IMR-90 (cell line): ENCODE measurements at regions not wholly inside any gene's neighbourhood (a gene's known extent, or its start where the extent isn't known, plus 50 kb on each side); places are given as distances from the start of the nearest gene placed in this dataset.

Source experiments
- ATAC-seq: fragments of 200-7000 bp; cut with Tn5 transposase; 2 replicates; pipeline ENCODE4 v1.9.1; 2020; ENCODE audit warnings: low read depth, mild to moderate bottlenecking, moderate library complexity
- BruUV-seq: library from RNA; stranded (reverse); fragments of 400-500 nt; replicated peaks from 2 replicates; lab custom pipeline; 2021; lab: Mats Ljungman, UMichigan
- CTCF ChIA-PET: fragments of 300-600 bp; formaldehyde crosslinking; extraction: SDS; loops from one replicate; lab custom pipeline; 2021; ENCODE audit warnings: antibody characterized with exemption; lab: Yijun Ruan, JAX
- POLR2A ChIA-PET: fragments of 300-600 bp; sonication (Branson Sonifier 250); formaldehyde crosslinking; loops from one replicate; lab custom pipeline; 2022; ENCODE audit warnings: antibody characterized with exemption; ENCODE audit not compliant: unreplicated experiment; lab: Charles Lee
- DNase-seq: peaks from one replicate; pipeline ENCODE4 v3.0.0; 2013
- H2AFZ ChIP-seq: replicated peaks from 2 replicates; pipeline ENCODE3; 2013; ENCODE audit warnings: low read length, mild to moderate bottlenecking; ENCODE audit not compliant: poor library complexity
- H2AK5ac ChIP-seq: 2 replicates; pipeline ENCODE4 v1.6.1; 2013; ENCODE audit warnings: low read depth, low read length, inconsistent platforms
- H2AK9ac ChIP-seq: replicated peaks from 2 replicates; pipeline ENCODE3; 2013; ENCODE audit warnings: mild to moderate bottlenecking, low read depth, low read length, moderate library complexity; ENCODE audit not compliant: poor library complexity
- H2BK120ac ChIP-seq: 2 replicates; pipeline ENCODE4 v1.6.1; 2013; ENCODE audit warnings: low read depth, low read length, inconsistent platforms
- H2BK15ac ChIP-seq: 3 replicates; pipeline ENCODE4 v1.6.1; 2013; ENCODE audit warnings: low read depth, low read length, inconsistent platforms
- H2BK20ac ChIP-seq: 2 replicates; pipeline ENCODE4 v1.6.1; 2013; ENCODE audit warnings: low read depth, mild to moderate bottlenecking, inconsistent platforms, low read length, moderate library complexity
- H2BK5ac ChIP-seq: 2 replicates; pipeline ENCODE4 v1.6.1; 2013; ENCODE audit warnings: mild to moderate bottlenecking, low read depth, low read length, inconsistent platforms; ENCODE audit not compliant: poor library complexity, severe bottlenecking
- H3K14ac ChIP-seq: replicated peaks from 2 replicates; pipeline ENCODE4 v1.6.1; 2013; ENCODE audit warnings: low read depth, low read length, inconsistent platforms
- H3K18ac ChIP-seq: 2 replicates; pipeline ENCODE4 v1.6.1; 2013; ENCODE audit warnings: low read depth, low read length, control low read depth
- H3K23ac ChIP-seq: 2 replicates; pipeline ENCODE4 v1.6.1; 2013; ENCODE audit warnings: low read depth, low read length, inconsistent platforms
- H3K27ac ChIP-seq: 2 replicates; pipeline ENCODE4 v1.5.1; 2013; ENCODE audit warnings: mild to moderate bottlenecking, control low read depth, low read length; ENCODE audit not compliant: insufficient read depth
- H3K27me3 ChIP-seq: 2 replicates; pipeline ENCODE4 v1.6.1; 2013; ENCODE audit warnings: low read length; ENCODE audit not compliant: control insufficient read depth, insufficient read depth
- H3K36me3 ChIP-seq: 2 replicates; pipeline ENCODE4 v1.6.1; 2013; ENCODE audit warnings: low read length, mixed read lengths; ENCODE audit not compliant: control insufficient read depth, insufficient read depth
- H3K4ac ChIP-seq: 2 replicates; pipeline ENCODE4 v1.6.1; 2013; ENCODE audit warnings: low read depth, low read length, inconsistent platforms
- H3K4me1 ChIP-seq: 2 replicates; pipeline ENCODE4 v1.6.1; 2013; ENCODE audit warnings: low read length, mixed read lengths; ENCODE audit not compliant: control insufficient read depth, insufficient read depth
- H3K4me2 ChIP-seq: 2 replicates; pipeline ENCODE4 v1.6.1; 2013; ENCODE audit warnings: low read depth, mild to moderate bottlenecking, control low read depth, low read length, moderate library complexity
- H3K4me3 ChIP-seq: 2 replicates; pipeline ENCODE4 v1.5.1; 2013; ENCODE audit warnings: low read depth, mild to moderate bottlenecking, control low read depth, low read length, moderate library complexity; ENCODE audit not compliant: insufficient read depth
- H3K56ac ChIP-seq: 2 replicates; pipeline ENCODE4 v1.6.1; 2013; ENCODE audit warnings: low read length, inconsistent platforms; ENCODE audit not compliant: insufficient read depth; ENCODE audit errors: extremely low read depth
- H3K79me1 ChIP-seq, 2 experiments: 2 replicates each; pipeline ENCODE4 v1.6.1; 2013; ENCODE audit warnings: low read length in 2 of 2, inconsistent platforms in 1 of 2, low read depth in 1 of 2
- H3K9ac ChIP-seq: 2 replicates; pipeline ENCODE4 v1.6.1; 2013; ENCODE audit warnings: low read depth, low read length, control low read depth
- H3K9me1 ChIP-seq: 2 replicates; pipeline ENCODE4 v1.6.1; 2013; ENCODE audit warnings: low read length, inconsistent platforms; ENCODE audit not compliant: insufficient read depth
- H3K9me3 ChIP-seq: 2 replicates; pipeline ENCODE4 v1.6.1; 2013; ENCODE audit warnings: low read length; ENCODE audit not compliant: control insufficient read depth, insufficient read depth
- H4K20me1 ChIP-seq: 2 replicates; pipeline ENCODE4 v1.6.1; 2013; ENCODE audit warnings: low read length, inconsistent platforms; ENCODE audit not compliant: insufficient read depth
- H4K5ac ChIP-seq: 2 replicates; pipeline ENCODE4 v1.6.1; 2013; ENCODE audit warnings: mild to moderate bottlenecking, low read depth, low read length, control low read depth
- H4K8ac ChIP-seq, 2 experiments: 2 replicates each; pipeline ENCODE4 v1.6.1; 2013; ENCODE audit warnings: low read depth in 2 of 2, low read length in 2 of 2, control low read depth in 1 of 2, inconsistent platforms in 1 of 2
- H4K91ac ChIP-seq: 2 replicates; pipeline ENCODE4 v1.6.1; 2013; ENCODE audit warnings: low read depth, low read length, inconsistent platforms; ENCODE audit not compliant: insufficient read depth
- BHLHE40 ChIP-seq: fragments of 150-350 bp; IDR thresholded peaks from 2 replicates; pipeline ENCODE4 v1.6.1; 2016; ENCODE audit warnings: mild to moderate bottlenecking, low read depth, low read length
- CEBPB ChIP-seq: IDR thresholded peaks from 2 replicates; pipeline ENCODE4 v1.6.1; 2012; ENCODE audit warnings: low read depth, low read length, improper control_type of control experiment
- CHD1 ChIP-seq: IDR thresholded peaks from 2 replicates; pipeline ENCODE4 v1.6.1; 2012; ENCODE audit warnings: low read depth, low read length, improper control_type of control experiment
- CTCF ChIP-seq: conservative IDR thresholded peaks from 2 replicates; pipeline ENCODE4 v1.5.1; 2012; ENCODE audit warnings: mild to moderate bottlenecking, low read depth, low read length, improper control_type of control experiment
- ELK1 ChIP-seq: fragments of 150-350 bp; IDR thresholded peaks from 2 replicates; pipeline ENCODE4 v1.6.1; 2016; ENCODE audit warnings: low read depth, mild to moderate bottlenecking, low read length, moderate library complexity, borderline replicate concordance
- FOS ChIP-seq: fragments of 150-350 bp; IDR thresholded peaks from 2 replicates; pipeline ENCODE4 v1.6.1; 2016; ENCODE audit warnings: low read depth, low read length
- MAFK ChIP-seq: IDR thresholded peaks from 2 replicates; pipeline ENCODE4 v1.6.1; 2012; ENCODE audit warnings: low read depth, low read length, improper control_type of control experiment
- MAZ ChIP-seq: IDR thresholded peaks from 2 replicates; pipeline ENCODE4 v1.6.1; 2012; ENCODE audit warnings: low read depth, mild to moderate bottlenecking, low read length, improper control_type of control experiment, moderate library complexity, borderline replicate concordance
- MXI1 ChIP-seq: IDR thresholded peaks from 2 replicates; pipeline ENCODE4 v1.6.1; 2012; ENCODE audit warnings: low read depth, mild to moderate bottlenecking, low read length, moderate library complexity, borderline replicate concordance
- NFE2L2 ChIP-seq: fragments of 150-350 bp; IDR thresholded peaks from 2 replicates; pipeline ENCODE4 v1.6.1; 2016; ENCODE audit warnings: low read depth, mild to moderate bottlenecking, low read length
- POLR2A ChIP-seq: IDR thresholded peaks from 2 replicates; pipeline ENCODE4 v1.6.1; 2012; ENCODE audit warnings: mild to moderate bottlenecking, low read depth, low read length
- RAD21 ChIP-seq: IDR thresholded peaks from 2 replicates; pipeline ENCODE4 v1.6.1; 2012; ENCODE audit warnings: low read length, improper control_type of control experiment
- RCOR1 ChIP-seq: IDR thresholded peaks from 2 replicates; pipeline ENCODE4 v1.6.1; 2012; ENCODE audit warnings: mild to moderate bottlenecking, low read length, improper control_type of control experiment; ENCODE audit not compliant: insufficient replicate concordance
- RFX5 ChIP-seq: IDR thresholded peaks from 2 replicates; pipeline ENCODE4 v1.8.0; 2012; ENCODE audit warnings: low read depth, mild to moderate bottlenecking, low read length, moderate library complexity
- SMC3 ChIP-seq: fragments of 150-350 bp; IDR thresholded peaks from 2 replicates; pipeline ENCODE4 v1.6.1; 2016; ENCODE audit warnings: low read depth, mild to moderate bottlenecking, antibody characterized with exemption, low read length, moderate library complexity
- USF2 ChIP-seq: fragments of 150-350 bp; IDR thresholded peaks from 2 replicates; pipeline ENCODE4 v1.6.1; 2017; ENCODE audit warnings: mild to moderate bottlenecking, antibody characterized with exemption, low read length, low read depth
- dilution Hi-C: fragments of 300-500 bp; cut with HindIII; formaldehyde crosslinking; loops from one replicate; pipeline ENCODE4 v1.14.3; 2018; ENCODE audit warnings: low sequenced_read_pairs; ENCODE audit not compliant: unreplicated experiment
- in situ Hi-C: fragments of 300-500 bp; cut with MboI; formaldehyde crosslinking; loops from 3 replicates; pipeline ENCODE4 v1.14.3; 2019; ENCODE audit warnings: low sequenced_read_pairs, inconsistent platforms, mixed read lengths
- intact Hi-C: fragments of 100-400 bp; cut with micrococcal nuclease; formaldehyde crosslinking; loops from 2 replicates; pipeline ENCODE4 v1.10.0; 2022

GRCh38 chr2:114231921-114232320, 210.5 kb upstream of the DPP10 start:
- no peak for TF ChIP-seq CEBPB
- no peak for TF ChIP-seq MXI1
- TF ChIP-seq USF2, result no peak
- TF ChIP-seq CTCF, result no peak
- no peak for TF ChIP-seq POLR2A
- no peak for TF ChIP-seq RFX5
- TF ChIP-seq RAD21, result no peak
- no peak for TF ChIP-seq CHD1
- TF ChIP-seq SMC3, result no peak
- no peak for TF ChIP-seq RCOR1
- TF ChIP-seq MAZ, result no peak
- TF ChIP-seq NFE2L2, result no peak
- no peak for TF ChIP-seq FOS
- TF ChIP-seq MAFK, result no peak
- no peak for TF ChIP-seq BHLHE40
- no peak for TF ChIP-seq ELK1
- no peak overlapping the region for H3K56ac ChIP-seq
- no peak overlapping the region for H3K9ac ChIP-seq
- H4K8ac ChIP-seq, result no peak overlapping the region
- no peaks in the 10 kb centered on the region for H3K9me1 ChIP-seq
- no peak overlapping the region for H3K23ac ChIP-seq
- H3K27ac ChIP-seq, result no peak overlapping the region
- H2AK9ac ChIP-seq, result no peak overlapping the region
- no peaks in the 10 kb centered on the region for H3K27me3 ChIP-seq
- no peaks in the 10 kb centered on the region for H3K4me1 ChIP-seq
- CTCF ChIA-PET, result no interaction called here
- POLR2A ChIA-PET, result no interaction called here
- no peak overlapping the region for H4K5ac ChIP-seq
- H2BK5ac ChIP-seq, result no peak overlapping the region
- no peak overlapping the region for H3K14ac ChIP-seq
- in situ Hi-C loops (no loop called here), dilution Hi-C loops (no loop called here), intact Hi-C loops (no loop called here)
- BruUV-seq, result no TSS peak
- H2BK20ac ChIP-seq, result no peak overlapping the region
- no peak overlapping the region for H2AFZ ChIP-seq
- no peaks in the 10 kb centered on the region for H3K36me3 ChIP-seq
- H3K4me2 ChIP-seq, result no peak overlapping the region
- no peak overlapping the region for H2BK15ac ChIP-seq
- H4K20me1 ChIP-seq, result no peaks in the 10 kb centered on the region
- no peak overlapping the region for H3K4me3 ChIP-seq
- no peak for DNase-seq
- ATAC-seq, result no peak
- no peak overlapping the region for H3K18ac ChIP-seq
- no peak overlapping the region for H3K4ac ChIP-seq
- H2BK120ac ChIP-seq, result no peak overlapping the region
- H4K91ac ChIP-seq, result no peak overlapping the region
- H3K79me1 ChIP-seq, result no peaks in the 10 kb centered on the region
- H2AK5ac ChIP-seq, result no peak overlapping the region
- no peaks in the 10 kb centered on the region; the same call in 1 of the 2 replicates for H3K9me3 ChIP-seq
